OCI-M2 (cell line): ENCODE measurements at regions not wholly inside any gene's neighbourhood (a gene's known extent, or its start where the extent isn't known, plus 50 kb on each side); places are given as distances from the start of the nearest gene placed in this dataset.
"Not testable (repeated sequence)": the region's sequence is repeated elsewhere in the genome, so short reads cannot be mapped to it uniquely, and the experiment has no call there.

ENCODE experiments used
- DNase-seq: peaks from one replicate; lab custom pipeline; 2025; ENCODE audit not compliant: unreplicated experiment; lab: John Stamatoyannopoulos, UW

DNA sequence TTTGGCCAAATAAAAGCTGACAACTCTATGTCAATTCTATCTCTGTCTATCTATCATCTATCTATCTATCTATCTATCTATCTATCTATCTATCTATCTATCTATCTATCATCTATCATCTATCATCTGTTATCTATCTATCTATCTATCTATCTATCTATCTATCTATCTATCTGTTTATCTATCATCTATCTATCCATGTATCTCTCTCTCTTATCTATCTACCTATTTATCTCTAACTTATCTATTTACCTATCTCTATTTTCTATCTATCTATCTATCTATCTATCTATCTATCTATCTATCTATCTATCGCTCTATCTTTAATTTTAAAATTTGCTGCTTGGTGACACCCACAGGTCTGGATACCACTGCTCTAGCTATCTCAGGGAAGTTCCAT lies 271.1 kb downstream of the VRK1 start:
- DNase-seq = not testable (repeated sequence)

DNA sequence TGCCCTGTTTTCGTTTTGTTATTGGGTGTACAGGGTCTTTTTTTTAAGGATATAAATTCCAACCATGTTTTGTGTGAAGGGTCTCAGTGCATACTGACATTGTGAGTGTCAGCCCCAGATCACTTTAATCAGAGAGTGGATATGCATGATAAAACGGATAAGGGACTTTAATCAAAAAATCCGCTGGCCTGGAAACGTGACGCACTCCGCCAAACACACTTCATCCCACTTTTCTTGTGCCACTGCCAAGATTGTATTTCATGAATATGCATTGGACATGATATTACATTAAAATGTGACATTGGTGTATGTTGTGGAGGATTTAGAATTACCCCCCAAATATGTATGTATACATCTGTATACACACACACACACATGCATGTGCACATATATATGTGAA lies 273.1 kb downstream of the VRK1 start:
- no peak for DNase-seq

DNA sequence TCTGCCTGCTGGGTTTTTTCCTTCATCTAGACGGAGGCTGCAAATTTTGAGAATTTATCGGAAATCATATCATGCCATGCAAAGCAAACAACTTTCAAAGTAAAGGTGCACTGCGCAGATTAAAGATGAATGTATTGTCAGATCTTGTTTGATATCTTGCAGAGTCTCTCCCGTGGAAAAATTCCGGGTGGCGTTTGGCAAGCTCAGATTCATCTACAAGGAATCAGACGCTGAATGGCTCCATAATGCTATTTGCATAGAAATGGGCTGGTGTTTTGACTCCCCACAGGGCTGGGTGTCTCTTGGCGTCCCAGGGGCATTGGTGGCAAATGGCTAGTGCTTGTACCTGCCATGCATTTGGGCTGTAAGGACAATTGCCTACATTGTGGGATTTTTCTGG lies 274.0 kb downstream of the VRK1 start:
- DNase-seq = no peak

DNA sequence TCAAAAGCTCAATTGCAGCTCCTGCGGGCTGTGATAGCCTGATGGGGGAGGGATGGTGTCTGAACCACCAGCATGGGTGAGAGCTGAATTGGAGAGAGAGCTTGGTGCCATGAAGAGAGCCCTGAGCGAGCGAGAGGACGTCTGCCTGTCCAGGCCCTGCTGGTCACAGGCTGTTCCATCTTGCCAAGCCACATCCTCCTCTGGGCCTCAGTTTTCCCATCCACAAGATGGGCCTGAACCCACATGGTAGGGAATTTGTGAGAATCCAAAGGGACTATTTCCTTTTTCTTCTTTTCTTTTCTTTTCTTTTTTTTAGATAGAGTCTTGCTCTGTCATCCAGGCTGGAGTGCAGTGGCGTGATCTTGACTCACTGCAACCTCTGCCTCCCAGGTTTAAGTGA lies 276.4 kb downstream of the VRK1 start:
- no peak for DNase-seq

DNA sequence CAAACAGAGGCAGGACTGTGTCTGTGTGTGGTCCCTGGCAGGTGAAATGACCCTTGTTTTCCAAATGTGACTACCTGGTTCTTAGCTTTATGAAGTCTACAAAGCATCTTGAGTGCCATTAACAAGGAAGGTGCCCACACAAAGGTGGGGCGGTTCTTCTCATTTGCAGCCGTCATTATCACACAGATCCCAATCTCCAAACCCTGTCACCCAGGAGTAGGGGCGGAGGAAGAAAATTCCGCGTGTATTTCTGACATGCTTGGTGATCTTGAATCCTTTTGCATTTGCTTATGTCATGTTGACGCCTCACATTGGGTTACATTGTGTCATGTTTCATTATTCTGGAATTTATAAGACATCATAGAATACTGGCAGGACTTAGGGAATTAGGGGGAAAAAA lies 277.3 kb downstream of the VRK1 start:
- DNase-seq = no peak

DNA sequence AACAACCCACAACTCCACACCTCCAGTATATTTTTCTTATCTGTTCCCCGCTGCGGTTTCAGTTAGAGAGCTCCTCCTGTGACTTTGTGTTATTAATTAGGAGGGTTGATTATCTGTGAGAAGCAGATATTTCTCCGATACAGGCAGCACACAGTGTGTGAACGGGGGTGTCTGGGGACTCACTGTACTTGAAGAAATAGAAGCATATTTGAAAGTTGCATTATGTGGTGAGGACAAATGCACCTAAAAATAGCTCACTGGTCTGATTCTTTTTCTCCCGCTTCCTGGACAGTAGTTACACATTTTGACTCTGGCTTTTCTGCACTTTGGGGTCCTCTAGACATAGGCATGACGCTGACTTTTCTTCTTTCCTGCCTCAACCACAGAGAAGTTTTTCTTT lies 277.7 kb downstream of the VRK1 start:
- no peak for DNase-seq

DNA sequence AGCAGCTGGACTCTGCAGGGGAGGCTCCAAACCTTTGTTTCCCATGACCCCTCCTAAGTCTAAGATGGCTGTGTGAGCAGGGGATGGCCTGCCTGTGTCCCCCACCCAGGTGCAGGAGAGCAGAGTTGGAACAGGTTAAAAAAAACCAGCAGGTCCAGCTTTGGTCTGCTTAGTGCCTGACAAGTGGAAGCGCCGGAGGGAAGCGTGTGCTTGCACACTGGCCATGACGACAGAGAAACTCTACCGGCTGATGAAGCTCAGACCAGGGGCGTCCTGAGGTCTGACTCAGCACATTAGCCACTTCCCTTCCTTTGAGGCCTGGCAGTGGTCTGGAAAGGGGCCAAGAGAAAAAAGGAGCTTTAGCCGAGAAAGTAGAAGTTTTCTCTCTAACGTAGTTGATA lies 280.1 kb downstream of the VRK1 start:
- no peak for DNase-seq

DNA sequence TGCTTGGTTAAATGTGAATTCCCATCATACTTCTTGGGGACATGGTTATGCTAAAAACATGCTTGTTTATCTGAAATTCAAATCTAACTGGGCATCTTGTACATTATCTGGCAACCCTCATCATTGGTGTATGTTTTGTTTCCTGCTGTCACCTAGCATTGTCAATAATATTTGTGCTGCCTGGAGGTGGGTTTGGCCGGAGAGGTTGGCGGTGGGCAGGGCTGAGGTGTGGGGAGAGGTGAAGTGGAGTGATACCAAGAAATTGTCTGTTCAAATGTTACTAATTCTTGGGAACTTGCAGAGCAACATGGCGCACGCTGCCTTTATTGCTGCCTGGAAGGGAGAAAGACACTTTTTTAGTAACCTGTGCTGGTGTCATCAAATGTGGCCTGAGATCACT lies 280.5 kb downstream of the VRK1 start:
- no peak for DNase-seq

DNA sequence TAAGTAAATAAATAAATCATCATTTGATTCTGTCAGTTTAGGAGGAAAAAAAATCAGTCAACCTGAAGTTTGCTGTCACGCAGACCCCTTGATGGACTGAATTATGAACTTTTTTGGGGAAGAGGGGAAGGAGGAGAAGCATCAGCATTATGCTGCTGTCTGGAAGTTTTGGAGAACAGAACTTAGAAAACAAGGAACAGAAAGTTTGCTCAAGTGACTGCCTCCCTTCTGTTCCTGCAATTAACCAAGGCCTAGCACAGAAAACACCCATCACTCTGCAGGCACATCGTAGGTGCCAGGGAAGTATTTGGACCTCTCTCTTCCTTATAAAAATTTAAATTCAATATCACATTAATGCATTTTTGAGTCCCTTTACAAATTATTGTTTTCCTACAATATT lies 283.8 kb downstream of the VRK1 start:
- DNase-seq = no peak

DNA sequence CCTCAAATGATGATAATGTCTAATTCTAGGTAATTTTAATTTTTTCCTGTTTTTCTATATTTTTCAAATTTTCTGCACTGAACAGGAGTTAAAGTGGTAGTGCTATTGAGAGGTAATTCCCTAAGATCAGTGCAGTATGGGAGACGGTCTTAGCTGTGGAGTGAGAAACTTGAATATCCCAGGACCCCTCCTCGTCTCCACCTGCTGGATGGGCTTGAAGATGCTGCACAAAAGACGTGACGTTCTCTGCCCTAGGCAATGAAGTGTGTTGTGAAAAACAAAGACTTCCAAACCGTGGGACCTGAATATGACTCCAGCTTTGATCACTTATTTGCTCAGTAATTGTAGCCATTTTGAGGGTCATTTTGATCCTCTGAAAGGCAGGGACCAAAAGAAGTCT lies 298.1 kb downstream of the VRK1 start:
- no peak for DNase-seq

DNA sequence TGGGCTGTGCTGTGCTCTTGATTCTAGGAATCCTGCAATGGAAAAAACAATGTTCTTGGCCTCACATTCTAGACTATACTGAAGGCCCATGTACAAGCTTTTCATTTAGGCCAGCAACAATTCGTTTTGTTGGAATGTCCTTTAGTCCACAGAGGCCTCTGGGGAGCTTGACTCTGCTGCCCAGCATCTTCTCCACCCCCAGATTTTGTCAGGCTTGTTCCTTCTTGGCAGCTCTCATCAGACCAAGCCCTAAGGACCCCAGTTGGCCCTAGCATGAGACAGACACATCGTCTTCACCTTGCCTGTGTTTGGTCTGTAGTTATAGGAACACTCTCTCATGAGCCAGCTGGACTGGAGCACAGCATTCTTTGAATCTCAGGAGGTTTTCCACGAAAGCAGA lies 300.1 kb downstream of the VRK1 start:
- no peak for DNase-seq

DNA sequence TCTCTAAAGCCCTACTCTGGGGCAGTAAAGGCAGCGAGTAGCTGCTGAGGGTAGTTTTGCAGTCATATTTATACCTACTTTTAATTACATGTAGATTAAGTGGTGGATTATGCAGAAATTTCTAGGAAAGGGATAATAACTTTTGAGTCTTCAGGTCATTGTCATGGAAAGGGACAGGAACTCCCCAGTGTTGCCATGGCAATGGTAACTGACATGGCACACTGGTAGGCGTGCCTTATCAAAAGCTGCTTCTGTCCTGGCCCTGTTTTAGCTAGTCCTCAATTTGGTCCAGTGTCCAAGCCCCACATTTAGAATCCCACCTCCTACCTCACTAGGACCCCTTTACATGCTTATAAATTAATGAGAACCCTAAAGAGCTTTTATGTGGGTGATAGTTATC lies 303.1 kb downstream of the VRK1 start:
- DNase-seq = no peak

DNA sequence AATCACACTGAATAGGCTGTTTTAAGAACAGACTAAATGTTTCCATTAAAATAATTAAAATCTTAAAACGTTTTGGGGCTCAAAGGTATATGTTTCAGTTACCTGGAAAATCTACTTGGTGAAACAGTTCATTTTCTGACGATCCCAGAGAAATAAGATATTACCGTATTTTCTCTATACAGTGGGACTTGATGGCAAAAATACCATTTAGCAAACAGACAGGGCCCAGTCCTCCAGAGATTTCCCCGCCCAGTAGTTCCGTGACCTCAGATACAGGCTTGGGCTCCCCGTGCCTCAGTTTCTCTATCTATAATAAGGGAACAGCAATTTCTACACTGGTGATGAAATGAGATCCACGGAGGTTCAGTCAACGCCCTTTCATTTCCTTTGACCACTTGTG lies 304.4 kb downstream of the VRK1 start:
- no peak for DNase-seq

DNA sequence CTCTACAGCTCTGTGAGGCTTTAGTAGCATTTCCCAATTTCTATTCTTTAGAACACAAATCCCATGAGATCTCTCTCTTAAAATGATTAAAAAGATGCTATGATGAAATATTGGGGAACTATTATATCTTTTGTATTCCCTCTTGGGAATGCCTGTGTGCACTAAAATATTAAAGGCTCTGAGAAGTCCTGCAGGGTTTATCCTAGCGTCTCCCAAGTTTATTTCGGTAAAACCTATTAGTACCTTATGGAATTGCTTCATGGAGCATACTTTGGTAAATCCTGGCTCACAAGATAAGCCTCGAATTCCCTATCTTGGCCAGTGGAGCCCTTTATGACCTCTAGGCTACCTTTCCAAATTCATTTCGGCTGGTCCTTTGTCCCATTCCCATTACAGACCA lies 306.8 kb downstream of the VRK1 start:
- DNase-seq = no peak

DNA sequence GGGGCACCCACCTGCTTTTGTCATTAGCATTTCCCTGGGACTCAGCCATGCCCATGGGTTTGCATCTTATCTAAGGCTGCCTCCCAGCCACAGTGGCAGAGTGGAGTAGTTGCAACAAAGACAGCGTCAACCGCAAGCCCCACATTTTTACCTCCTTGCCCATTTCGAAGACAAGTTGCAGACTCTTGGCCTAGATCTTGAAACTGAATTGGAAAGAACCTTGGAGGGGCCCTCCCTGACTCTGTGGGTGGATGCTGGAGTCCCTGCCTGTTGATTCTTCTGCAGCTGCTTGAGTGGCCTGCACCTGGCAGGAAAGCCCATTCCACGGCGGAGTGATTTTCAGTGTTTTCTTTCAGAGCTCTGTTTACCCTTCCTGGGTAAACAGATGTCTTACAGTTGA lies 309.0 kb downstream of the VRK1 start:
- DNase-seq = no peak

DNA sequence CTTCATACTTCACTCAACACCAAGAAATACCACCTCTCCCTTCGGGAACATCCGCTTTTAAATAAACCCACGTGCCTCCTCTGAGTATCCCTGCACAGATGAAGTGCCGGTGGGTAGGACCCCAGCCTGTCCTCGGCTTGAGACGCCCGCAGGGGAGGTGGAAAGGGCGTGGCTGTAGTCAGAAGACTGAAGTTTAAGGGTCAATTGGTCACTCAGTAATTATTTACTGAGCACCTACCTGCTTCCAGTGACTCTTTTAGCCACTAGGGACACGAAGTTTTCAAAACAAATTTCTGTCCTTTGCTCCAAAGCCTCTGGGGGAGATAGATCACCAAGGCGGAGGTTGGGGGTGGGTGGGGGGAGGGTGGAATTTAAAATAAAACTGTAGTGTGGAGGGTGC lies 309.4 kb downstream of the VRK1 start:
- DNase-seq = no peak

DNA sequence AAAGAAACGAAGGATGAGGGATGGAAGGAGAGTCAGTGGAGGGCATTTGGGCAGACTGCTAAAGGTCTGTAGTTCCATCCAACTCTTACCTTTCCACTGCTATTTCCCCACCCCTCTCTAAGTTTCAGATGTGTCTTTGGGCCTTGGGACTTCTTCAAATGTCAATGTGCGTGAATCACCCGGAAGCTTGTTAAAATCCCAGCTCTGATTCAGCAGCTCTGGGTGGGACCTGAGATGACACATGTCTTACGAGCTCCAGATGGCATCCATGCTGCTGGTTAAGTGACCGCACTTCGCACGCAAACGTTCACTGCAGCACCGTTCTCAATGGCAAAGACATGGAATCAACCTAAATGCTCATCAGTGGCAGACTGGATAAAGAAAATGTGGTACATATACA lies 309.9 kb downstream of the VRK1 start:
- DNase-seq = no peak

DNA sequence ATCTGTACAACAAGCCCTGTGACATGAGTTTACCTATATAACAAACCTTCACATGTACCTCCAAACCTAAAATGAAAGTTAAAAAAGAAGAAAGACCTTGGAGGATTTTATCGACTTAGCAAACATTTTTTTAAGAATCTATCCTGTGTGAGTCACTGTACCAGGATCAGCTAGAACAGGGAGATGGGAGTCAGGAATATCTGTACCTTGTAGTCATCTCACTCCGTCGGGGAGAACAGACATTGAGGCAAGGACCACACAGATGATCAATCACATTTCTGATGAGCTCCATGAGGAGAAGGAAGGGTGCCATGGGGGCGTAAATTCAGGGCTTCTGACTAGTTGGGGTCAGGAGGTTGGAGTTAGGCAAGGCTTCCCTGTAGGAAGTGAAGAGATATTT lies 310.6 kb downstream of the VRK1 start:
- no peak for DNase-seq

DNA sequence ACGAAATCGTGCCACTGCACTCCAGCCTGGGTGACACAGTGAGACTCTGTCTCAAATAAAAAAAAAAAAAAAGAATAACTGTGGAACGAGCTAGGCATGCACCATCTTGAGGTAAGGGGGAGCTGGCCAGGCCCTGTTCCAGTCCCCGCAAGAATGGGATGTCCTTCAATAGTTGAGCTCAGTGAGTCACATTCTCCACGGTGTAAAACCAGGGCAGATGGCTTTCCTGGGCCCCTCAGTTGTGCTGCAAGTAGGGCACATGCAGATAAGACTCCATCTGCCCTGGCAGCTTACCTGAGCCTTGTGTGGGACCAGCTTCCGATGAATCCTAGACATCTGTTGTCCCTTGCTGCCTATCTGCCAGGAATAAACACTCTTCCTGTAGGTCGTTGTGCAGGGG lies 312.1 kb downstream of the VRK1 start:
- DNase-seq = no peak

DNA sequence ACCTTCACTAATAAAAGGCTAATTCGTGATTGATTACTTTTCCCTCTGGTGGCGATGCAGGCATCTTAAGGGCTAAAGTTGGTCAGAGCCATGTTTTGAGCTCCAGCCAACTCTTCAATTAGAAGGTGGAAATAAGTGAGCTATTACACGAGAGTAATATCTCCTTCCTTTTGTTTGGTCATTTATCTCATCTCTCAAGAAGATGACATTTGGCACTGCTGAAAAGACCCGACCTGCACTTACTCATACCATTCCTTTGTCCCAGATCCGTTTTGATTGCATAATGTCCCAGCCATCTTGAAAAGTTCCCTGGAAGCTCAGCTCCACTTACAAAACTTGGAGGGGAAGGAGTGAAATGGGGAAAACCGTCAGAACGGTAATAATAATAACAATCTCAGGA lies 316.2 kb downstream of the VRK1 start:
- DNase-seq = no peak

DNA sequence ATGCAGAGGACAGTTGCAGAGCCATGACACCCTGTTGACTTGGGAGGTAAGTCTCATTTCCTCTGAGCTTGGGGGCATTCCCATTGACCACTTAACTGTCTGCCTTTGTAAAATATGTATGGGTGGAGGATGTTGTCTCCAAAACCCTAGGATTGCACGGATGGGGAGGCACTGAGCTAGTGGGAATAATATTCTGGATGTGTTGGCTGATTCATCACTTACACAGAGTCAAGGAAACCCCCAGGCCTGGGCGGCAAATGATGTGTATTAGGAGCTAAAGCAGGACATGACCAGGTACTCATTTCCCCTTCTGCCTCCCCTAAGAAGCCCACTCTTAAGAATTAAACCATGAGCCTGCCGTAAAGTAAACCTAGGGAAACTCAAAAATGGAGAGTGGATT lies 319.4 kb downstream of the VRK1 start:
- DNase-seq = no peak

DNA sequence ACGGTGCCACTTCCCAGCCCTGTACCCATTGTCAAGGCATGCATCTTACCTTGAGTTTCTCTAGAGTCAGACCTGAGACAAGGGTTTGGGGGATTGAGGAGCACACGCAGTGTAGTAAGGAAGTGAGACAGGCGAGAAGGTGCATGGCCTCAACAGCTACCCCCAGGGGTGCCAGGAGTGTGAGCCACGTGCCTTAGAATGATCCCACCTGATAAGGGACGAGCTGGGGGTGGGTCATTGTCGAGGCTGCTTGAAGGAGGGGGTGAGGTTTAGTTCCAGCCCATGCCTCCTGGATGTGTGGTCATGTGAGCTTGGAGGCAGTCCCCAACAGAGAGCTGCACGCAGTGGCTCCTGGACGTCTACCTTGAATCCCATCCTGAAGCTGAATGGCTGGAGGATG lies 320.5 kb downstream of the VRK1 start:
- no peak for DNase-seq

DNA sequence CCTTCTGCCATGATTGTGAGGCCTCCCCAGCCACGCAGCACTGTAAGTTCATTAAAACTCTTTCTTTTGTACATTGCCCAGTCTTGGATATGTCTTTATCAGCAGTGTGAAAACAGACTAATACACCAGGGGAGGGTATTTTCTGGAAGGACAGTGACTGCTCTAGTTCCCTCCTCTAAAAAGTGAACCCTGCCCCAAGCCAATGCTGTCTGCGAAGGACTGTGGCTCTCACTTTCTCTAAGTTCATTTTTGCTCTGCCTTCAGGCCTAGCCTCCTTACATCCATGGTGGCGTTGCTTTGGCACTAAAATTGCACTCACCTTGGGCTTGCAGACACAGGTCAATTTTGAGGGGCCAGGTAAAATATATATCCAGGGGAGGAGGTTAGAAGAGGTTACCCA lies 323.0 kb downstream of the VRK1 start:
- DNase-seq = no peak

DNA sequence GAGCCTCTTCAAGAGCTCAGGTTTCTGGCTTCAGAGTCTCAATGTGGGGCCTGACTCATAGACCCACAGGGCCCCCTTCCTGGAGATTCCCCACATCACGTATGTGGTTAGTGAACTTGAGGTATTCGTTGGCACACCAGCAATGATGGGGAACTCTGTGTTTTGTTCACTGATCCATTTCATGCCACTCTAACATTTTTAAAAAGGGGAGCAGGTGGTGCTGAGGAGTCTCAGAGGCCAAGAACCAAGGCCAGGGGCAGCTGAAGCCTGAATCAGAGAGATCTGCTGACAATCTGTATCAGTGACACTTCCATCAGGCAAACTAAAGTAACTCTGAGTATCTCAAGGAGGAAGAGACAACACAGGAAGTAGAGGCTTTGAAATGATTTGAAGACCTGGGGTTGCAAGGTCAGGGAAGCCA lies 323.4 kb downstream of the VRK1 start:
- DNase-seq = no peak
